Lung (tissue), 11 donors: ENCODE measurements at regions not wholly inside any gene's neighbourhood (a gene's known extent, or its start where the extent isn't known, plus 50 kb on each side); places are given as distances from the start of the nearest gene placed in this dataset.

Experiments
- ATAC-seq: fragments of 200-7000 bp; cut with Tn5 transposase; one replicate; pipeline ENCODE4 v1.9.1; 2020; ENCODE audit warnings: moderate number of reproducible peaks; ENCODE audit not compliant: insufficient read depth, low FRiP score
- DNase-seq, 3 donors: peaks; one replicate each; pipeline ENCODE4 v3.0.0-alpha.2; 2013 to 2017
- H3K27ac ChIP-seq, 2 donors: one replicate each; pipeline ENCODE4 v1.5.1; 2013; ENCODE audit warnings: mild to moderate bottlenecking in 2 of 2, moderate library complexity in 2 of 2, control low read depth in 1 of 2, inconsistent platforms in 1 of 2, low read depth in 1 of 2, low read length in 1 of 2
- H3K27me3 ChIP-seq, 3 donors: one replicate each; pipeline ENCODE4 v1.5.1; 2013; ENCODE audit warnings: low read length in 2 of 3; ENCODE audit not compliant: control insufficient read depth in 3 of 3, insufficient read depth in 3 of 3
- H3K36me3 ChIP-seq, 4 donors: one replicate each; pipeline ENCODE4 v1.5.1; 2013; ENCODE audit warnings: low read length in 4 of 4, mild to moderate bottlenecking in 1 of 4, moderate library complexity in 1 of 4; ENCODE audit not compliant: control insufficient read depth in 4 of 4, insufficient read depth in 4 of 4
- H3K4me1 ChIP-seq, 5 donors: one replicate each; pipeline ENCODE4 v1.5.1; 2013; ENCODE audit warnings: low read length in 5 of 5, mild to moderate bottlenecking in 2 of 5, moderate library complexity in 1 of 5; ENCODE audit not compliant: control insufficient read depth in 5 of 5, insufficient read depth in 5 of 5
- H3K4me3 ChIP-seq: one replicate; pipeline ENCODE4 v1.5.1; 2013; ENCODE audit warnings: mild to moderate bottlenecking, control low read depth, moderate library complexity
- H3K9ac ChIP-seq, 2 donors: one replicate each; pipeline ENCODE4 v1.5.1; 2013; ENCODE audit warnings: low read length in 2 of 2, control low read depth in 1 of 2; ENCODE audit not compliant: insufficient read depth in 1 of 2
- H3K9me3 ChIP-seq, 4 donors: one replicate each; pipeline ENCODE4 v1.5.1; 2013; ENCODE audit warnings: low read length in 3 of 4, mild to moderate bottlenecking in 1 of 4, moderate library complexity in 1 of 4; ENCODE audit not compliant: control insufficient read depth in 4 of 4, insufficient read depth in 3 of 4
- CTCF ChIP-seq: IDR thresholded peaks from 2 replicates; pipeline ENCODE4 v1.5.1; 2012; ENCODE audit warnings: mild to moderate bottlenecking; ENCODE audit errors: control extremely low read depth, extremely low read depth
- WGBS, 2 donors: extraction: QIAGEN DNeasy Blood & Tissue Kit; methylation state at CpG; one replicate each; pipeline ENCODE4 v1.1.7; 2013; 5-methylcytosine and 5-hydroxymethylcytosine counted together
- donor health status: control.
- donor health status: control.
- donor health status: Bipolar disorder and iron deficiency.
- donor health status: healthy.
- donor health status: DM: yes; HTN: yes; CAD: no.

GRCh38 chr13:51027644-51028043, 83.4 kb downstream of the C13orf42 start:
- H3K4me3 ChIP-seq = no peak overlapping the region
- TF ChIP-seq CTCF = no peak
- WGBS, 2 donors = 93 to 95% methylated on average over 7 of the region's 7 CpGs
- no peak overlapping the region for H3K9ac ChIP-seq
- no peaks in the 10 kb centered on the region for H3K36me3 ChIP-seq
- no peaks in the 10 kb centered on the region for H3K27me3 ChIP-seq
- no peaks in the 10 kb centered on the region for H3K9me3 ChIP-seq
- no peak overlapping the region for H3K27ac ChIP-seq
- DNase-seq = no peak
- H3K4me1 ChIP-seq = no peaks in the 10 kb centered on the region
- ATAC-seq = no peak

GRCh38 chr13:51026016-51026415, 85.1 kb downstream of the C13orf42 start:
- Histone ChIP-seq H3K36me3 (no peaks in the 10 kb centered on the region), H3K27me3 (no peaks in the 10 kb centered on the region), H3K4me3 (no peak overlapping the region), H3K27ac (no peak overlapping the region), H3K9ac (no peak overlapping the region), H3K9me3 (no peaks in the 10 kb centered on the region), H3K4me1 (no peaks in the 10 kb centered on the region)
- TF ChIP-seq CTCF = no peak
- DNase-seq (no peak), ATAC-seq (no peak)
- WGBS, 2 donors = 93 to 95% methylated on average over 8 of the region's 8 CpGs

- no peaks in the 10 kb centered on the region for H3K27me3 ChIP-seq
- no peak overlapping the region for H3K27ac ChIP-seq
- no peaks in the 10 kb centered on the region for H3K36me3 ChIP-seq
- WGBS, 2 donors = 91 to 93% methylated on average over 11 of the region's 11 CpGs
- H3K9ac ChIP-seq = no peak overlapping the region
- H3K9me3 ChIP-seq = no peaks in the 10 kb centered on the region
- DNase-seq (no peak), ATAC-seq (no peak)
- TF ChIP-seq CTCF = no peak
- H3K4me1 ChIP-seq = no peaks in the 10 kb centered on the region
- H3K4me3 ChIP-seq = no peak overlapping the region
Observed at GRCh38 chr13:51025245-51025905, 85.7 kb downstream of the C13orf42 start.

- DNase-seq (no peak), ATAC-seq (no peak)
- no peak overlapping the region for H3K4me3 ChIP-seq
- H3K4me1 ChIP-seq = no peaks in the 10 kb centered on the region
- WGBS, 2 donors = 73 to 94% methylated on average over 3 of the region's 3 CpGs
- H3K9me3 ChIP-seq = no peaks in the 10 kb centered on the region
- H3K36me3 ChIP-seq = no peaks in the 10 kb centered on the region
- no peaks in the 10 kb centered on the region for H3K27me3 ChIP-seq
- H3K9ac ChIP-seq = no peak overlapping the region
- no peak for TF ChIP-seq CTCF
- no peak overlapping the region for H3K27ac ChIP-seq
Observed at GRCh38 chr13:51021811-51022210, 89.3 kb downstream of the C13orf42 start.
